Tibial artery (tissue), 4 donors: ENCODE measurements at regions not wholly inside any gene's neighbourhood (a gene's known extent, or its start where the extent isn't known, plus 50 kb on each side); places are given as distances from the start of the nearest gene placed in this dataset.

ENCODE experiments used
- DNase-seq, 2 donors: peaks; one replicate each; pipeline ENCODE4 v3.0.0-alpha.2; 2019
- H3K27ac ChIP-seq, 2 donors: fragments of 200-600 bp; sonication (generic) in 1 of 2; 1 replicate in 1 of 2; 2 replicates in 1 of 2; pipeline ENCODE4 v1.5.1; 2018 to 2019; ENCODE audit warnings: mild to moderate bottlenecking in 1 of 2
- H3K27me3 ChIP-seq, 2 donors: fragments of 200-600 bp; sonication (generic) in 1 of 2; one replicate each; pipeline versions ENCODE4 v1.5.1 to v1.6.0; 2016 to 2019
- H3K36me3 ChIP-seq, 3 donors: fragments of 200-600 bp; sonication (generic) in 2 of 3; one replicate each; pipeline ENCODE4 v1.5.1; 2016 to 2019; ENCODE audit warnings: mild to moderate bottlenecking in 2 of 3
- H3K4me1 ChIP-seq, 4 donors: fragments of 200-600 bp; sonication (generic) in 2 of 4; 1 replicate in 3 of 4; 2 replicates in 1 of 4; pipeline ENCODE4 v1.5.1; 2016 to 2019
- H3K4me3 ChIP-seq, 2 donors: fragments of 200-600 bp; sonication (generic) in 1 of 2; 1 replicate in 1 of 2; 2 replicates in 1 of 2; pipeline ENCODE4 v1.5.1; 2018 to 2019; ENCODE audit warnings: mild to moderate bottlenecking in 2 of 2
- H3K9me3 ChIP-seq, 3 donors: fragments of 200-600 bp; sonication (generic) in 1 of 3; one replicate each; pipeline ENCODE4 v1.5.1; 2016 to 2019
- intact Hi-C: fragments of 100-400 bp; cut with DNase I; formaldehyde crosslinking; loops from one replicate; pipeline ENCODE4 v1.15.0; 2023; ENCODE audit warnings: low total_unique reads
- TF ChIP-seq, protein P1 (sequence below), 2 experiments: fragments of 200-600 bp in 1 of 2; fragments of 450-650 bp in 1 of 2; IDR thresholded peaks; one replicate each; pipeline ENCODE4 v1.5.1; 2017 to 2019; ENCODE audit warnings: antibody characterized with exemption in 2 of 2, mild to moderate bottlenecking in 1 of 2, moderate library complexity in 1 of 2

DNA sequence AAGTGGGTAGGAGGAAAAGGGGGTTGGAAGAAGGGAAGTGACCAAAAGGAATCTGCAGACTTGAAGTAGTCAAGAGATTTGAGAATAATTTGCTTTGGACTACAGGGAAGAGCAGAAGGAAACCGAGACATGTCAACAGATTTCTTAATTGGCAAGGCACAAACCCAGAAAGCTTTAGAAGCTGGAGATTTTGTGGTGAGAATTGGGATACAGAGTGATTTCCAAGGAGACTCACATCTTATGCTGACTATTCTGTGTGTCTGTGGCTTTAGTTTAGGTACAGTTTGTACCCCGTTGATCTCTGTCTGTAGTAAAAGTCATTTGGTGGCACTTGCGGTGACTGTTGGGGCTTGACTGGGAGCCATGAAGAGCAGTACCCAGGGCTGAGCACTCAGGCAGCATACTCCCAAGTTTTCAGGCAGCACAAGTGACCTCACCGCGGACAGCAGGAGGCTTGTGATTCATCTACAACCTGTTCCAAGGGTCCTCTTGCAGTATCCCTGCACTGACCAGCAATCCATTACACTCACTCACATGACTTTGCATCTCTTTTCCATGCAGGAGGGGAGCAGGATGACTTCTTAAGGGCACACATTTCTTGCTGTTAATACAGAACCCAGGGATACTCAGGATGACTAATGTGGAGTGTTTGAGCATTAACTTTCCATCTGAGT lies 97.1 kb upstream of the TNP1 start:
- H3K36me3 ChIP-seq, result no peaks in the 10 kb centered on the region
- H3K27ac ChIP-seq, result no peak overlapping the region
- DNase-seq, result no peak
- TF ChIP-seq, protein P1, sequence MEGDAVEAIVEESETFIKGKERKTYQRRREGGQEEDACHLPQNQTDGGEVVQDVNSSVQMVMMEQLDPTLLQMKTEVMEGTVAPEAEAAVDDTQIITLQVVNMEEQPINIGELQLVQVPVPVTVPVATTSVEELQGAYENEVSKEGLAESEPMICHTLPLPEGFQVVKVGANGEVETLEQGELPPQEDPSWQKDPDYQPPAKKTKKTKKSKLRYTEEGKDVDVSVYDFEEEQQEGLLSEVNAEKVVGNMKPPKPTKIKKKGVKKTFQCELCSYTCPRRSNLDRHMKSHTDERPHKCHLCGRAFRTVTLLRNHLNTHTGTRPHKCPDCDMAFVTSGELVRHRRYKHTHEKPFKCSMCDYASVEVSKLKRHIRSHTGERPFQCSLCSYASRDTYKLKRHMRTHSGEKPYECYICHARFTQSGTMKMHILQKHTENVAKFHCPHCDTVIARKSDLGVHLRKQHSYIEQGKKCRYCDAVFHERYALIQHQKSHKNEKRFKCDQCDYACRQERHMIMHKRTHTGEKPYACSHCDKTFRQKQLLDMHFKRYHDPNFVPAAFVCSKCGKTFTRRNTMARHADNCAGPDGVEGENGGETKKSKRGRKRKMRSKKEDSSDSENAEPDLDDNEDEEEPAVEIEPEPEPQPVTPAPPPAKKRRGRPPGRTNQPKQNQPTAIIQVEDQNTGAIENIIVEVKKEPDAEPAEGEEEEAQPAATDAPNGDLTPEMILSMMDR (IDR thresholded peaks at IDR 0.05), result no peak
- no peaks in the 10 kb centered on the region for H3K4me1 ChIP-seq
- no peak overlapping the region for H3K4me3 ChIP-seq
- H3K27me3 ChIP-seq, result no peaks in the 10 kb centered on the region
- intact Hi-C loops, result no loop called here
- peaks cover 0 to 6% (median 0%) of the 10 kb centered on the region in 3 donors for H3K9me3 ChIP-seq

DNA sequence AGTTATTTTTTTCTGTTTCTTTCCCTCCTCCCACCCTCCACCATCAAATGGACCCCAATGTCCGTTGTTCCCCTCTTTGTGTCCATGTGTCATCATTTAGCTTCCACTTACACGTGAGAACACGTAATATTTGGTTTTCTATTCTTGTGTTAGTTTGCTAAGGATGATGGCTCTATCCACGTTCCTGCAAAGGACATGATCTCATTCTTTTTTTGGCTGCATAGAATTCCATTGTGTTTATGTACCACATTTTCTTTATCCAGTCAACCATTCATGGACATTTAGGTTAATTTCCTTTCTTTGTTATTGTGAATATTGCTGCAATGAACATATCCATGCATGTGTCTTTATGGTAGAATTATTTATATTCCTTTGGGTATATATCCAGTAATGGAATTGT lies 91.3 kb upstream of the TNP1 start:
- Histone ChIP-seq H3K27me3 (no peaks in the 10 kb centered on the region), H3K36me3 (no peaks in the 10 kb centered on the region), H3K4me3 (no peak overlapping the region), H3K9me3 (peaks cover 0 to 6% (median 0%) of the 10 kb centered on the region in 3 donors), H3K27ac (no peak overlapping the region), H3K4me1 (peaks cover 0 to 18% (median 11%) of the 10 kb centered on the region in 4 donors)
- intact Hi-C loops, result no loop called here
- DNase-seq, result no peak
- TF ChIP-seq, protein P1 (IDR thresholded peaks at IDR 0.05), result no peak

DNA sequence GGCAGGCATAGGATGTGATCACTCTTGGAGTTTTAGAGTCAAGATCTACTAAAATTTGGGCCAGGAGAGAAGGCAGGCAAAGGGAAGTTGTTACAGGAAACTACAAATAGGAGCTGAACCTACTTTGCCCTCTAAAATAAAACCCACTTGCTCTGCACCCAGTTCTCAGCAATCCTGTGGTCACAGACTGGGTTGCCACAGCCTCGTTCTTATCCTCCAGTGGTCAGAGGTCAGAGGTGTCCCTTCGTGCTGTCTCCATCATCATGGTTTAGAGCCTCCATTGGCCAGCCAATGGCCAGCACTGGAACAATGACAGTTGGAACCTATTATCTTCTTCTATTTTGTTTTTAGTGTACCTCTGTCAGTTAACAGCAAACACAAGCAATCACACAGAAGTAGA lies 90.7 kb upstream of the TNP1 start:
- TF ChIP-seq, protein P1 (IDR thresholded peaks at IDR 0.05), result no peak
- peak overlapping the region in 1 of 2 donors; percentile 40 for H3K27ac ChIP-seq
- intact Hi-C loops, result no loop called here

DNA sequence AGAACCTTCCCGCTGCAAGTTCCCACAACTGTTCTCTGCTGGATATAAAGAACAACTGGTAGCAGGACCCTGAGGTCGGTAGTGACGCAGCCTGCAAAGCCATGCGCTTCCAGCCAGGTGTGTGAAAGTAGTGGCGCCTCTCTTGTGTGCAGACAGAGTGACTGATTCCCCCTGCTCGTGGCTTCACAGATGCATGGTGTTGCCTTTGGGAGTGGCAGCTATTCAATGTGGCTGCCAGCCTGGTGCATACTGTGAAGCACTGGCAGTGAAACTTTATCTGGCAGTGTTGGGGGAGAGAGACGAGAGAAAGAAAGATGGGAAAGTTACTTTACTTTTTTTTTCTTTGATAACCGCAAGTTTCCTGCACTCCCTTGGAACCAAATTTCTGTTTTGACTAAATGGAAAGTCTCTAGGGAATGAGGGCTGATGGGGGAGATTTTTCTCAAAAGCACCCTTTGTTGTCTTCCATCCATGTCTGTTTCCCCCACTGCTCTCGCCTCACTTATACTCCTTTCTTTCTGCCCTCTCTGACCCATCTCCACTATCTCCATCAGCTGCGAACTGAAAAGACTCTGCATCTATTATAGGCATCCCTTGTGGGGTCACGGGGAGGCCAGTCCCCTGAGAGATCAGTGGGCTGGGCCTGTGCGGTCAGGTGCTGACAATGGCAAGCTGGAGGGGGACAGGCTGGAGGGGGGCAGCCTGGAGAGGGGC lies 90.0 kb upstream of the TNP1 start:
- TF ChIP-seq, protein P1 (IDR thresholded peaks at IDR 0.05), result no peak
- H3K27me3 ChIP-seq, result no peaks in the 10 kb centered on the region
- no peak for DNase-seq
- H3K4me3 ChIP-seq, result no peak overlapping the region
- H3K27ac ChIP-seq, result peak overlapping the region in 1 of 2 donors; percentile 40
- H3K4me1 ChIP-seq, result peaks cover 0 to 18% (median 11%) of the 10 kb centered on the region in 4 donors
- peaks cover 0 to 6% (median 0%) of the 10 kb centered on the region in 3 donors for H3K9me3 ChIP-seq
- intact Hi-C loops, result no loop called here
- no peaks in the 10 kb centered on the region for H3K36me3 ChIP-seq

More for the DNA sequence above, 90.7 kb upstream of the TNP1 start:
- Histone ChIP-seq H3K4me1 (peaks cover 0 to 18% (median 11%) of the 10 kb centered on the region in 4 donors), H3K4me3 (no peak overlapping the region), H3K9me3 (peaks cover 0 to 6% (median 0%) of the 10 kb centered on the region in 3 donors), H3K27me3 (no peaks in the 10 kb centered on the region), H3K36me3 (no peaks in the 10 kb centered on the region)
- no peak for DNase-seq

DNA sequence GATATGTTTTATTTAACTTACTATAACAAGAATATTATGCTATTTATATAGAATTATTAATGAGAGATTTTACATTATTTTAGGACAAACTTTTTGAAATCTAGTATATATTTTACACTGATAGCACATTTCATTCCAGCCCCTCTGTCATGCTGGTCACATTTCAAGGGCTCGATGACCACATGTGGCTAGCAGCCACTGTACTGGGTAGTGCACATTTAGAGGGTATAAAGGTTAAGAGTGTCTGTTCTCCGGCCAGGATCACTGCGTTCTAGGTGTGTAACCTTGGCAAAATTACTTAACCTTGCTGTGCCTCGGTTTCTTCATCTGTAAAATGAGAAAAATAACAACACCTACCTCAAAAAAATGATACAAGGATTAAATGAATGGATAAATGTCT lies 87.2 kb upstream of the TNP1 start:
- H3K4me1 ChIP-seq, result peaks cover 0 to 18% (median 11%) of the 10 kb centered on the region in 4 donors
- H3K27ac ChIP-seq, result no peak overlapping the region
- no peak overlapping the region for H3K4me3 ChIP-seq
- H3K36me3 ChIP-seq, result no peaks in the 10 kb centered on the region
- H3K9me3 ChIP-seq, result no peaks in the 10 kb centered on the region
- no peak for DNase-seq
- H3K27me3 ChIP-seq, result no peaks in the 10 kb centered on the region
- TF ChIP-seq, protein P1 (IDR thresholded peaks at IDR 0.05), result no peak
- intact Hi-C loops, result no loop called here
